PFSK-1 (cell line): ENCODE measurements at regions not wholly inside any gene's neighbourhood (a gene's known extent, or its start where the extent isn't known, plus 50 kb on each side); places are given as distances from the start of the nearest gene placed in this dataset.

Experiments used
- FOXP2 ChIP-seq: optimal IDR thresholded peaks from 2 replicates; pipeline ENCODE3; 2011; ENCODE audit warnings: borderline replicate concordance, control low read depth, inconsistent platforms; ENCODE audit not compliant: insufficient read depth; ENCODE audit errors: extremely low read length, extremely low read depth
- POLR2AphosphoS5 ChIP-seq: IDR thresholded peaks from 2 replicates; pipeline ENCODE4 v1.6.1; 2012; ENCODE audit warnings: low read depth, mild to moderate bottlenecking, control low read depth, low read length, moderate library complexity
- REST ChIP-seq, 2 experiments: IDR thresholded peaks; 2 replicates each; pipeline versions ENCODE4 v1.6.1 to v1.8.0; 2011 to 2012; ENCODE audit warnings: low read depth in 2 of 2, low read length in 2 of 2, control low read depth in 1 of 2, inconsistent platforms in 1 of 2, mild to moderate bottlenecking in 1 of 2, moderate library complexity in 1 of 2; ENCODE audit not compliant: insufficient read depth in 1 of 2
- SIN3A ChIP-seq: IDR thresholded peaks from 2 replicates; pipeline ENCODE4 v1.6.1; 2012; ENCODE audit warnings: mild to moderate bottlenecking, low read length, moderate library complexity, borderline replicate concordance; ENCODE audit not compliant: insufficient read depth
- TAF1 ChIP-seq: IDR thresholded peaks from 2 replicates; pipeline ENCODE4 v1.6.1; 2012; ENCODE audit warnings: low read length, control low read depth, borderline replicate concordance; ENCODE audit not compliant: insufficient read depth

- TF ChIP-seq REST (IDR thresholded peaks at IDR 0.05; ENCODE audit: insufficient read depth in 1 of 2, low read depth in 2 of 2, low read length in 2 of 2) (no peak), FOXP2 (no peak), SIN3A (no peak), POLR2AphosphoS5 (no peak), TAF1 (no peak)
Observed at GRCh38 chr20:54377992-54378773, 97.2 kb upstream of the DOK5 start.

GRCh38 chr20:54379893-54380584 lies 95.4 kb upstream of the DOK5 start:
- TF ChIP-seq SIN3A: no peak
- TF ChIP-seq FOXP2: no peak
- TF ChIP-seq POLR2AphosphoS5: no peak
- no peak for TF ChIP-seq REST (IDR thresholded peaks at IDR 0.05; ENCODE audit: insufficient read depth in 1 of 2, low read depth in 2 of 2, low read length in 2 of 2)
- no peak for TF ChIP-seq TAF1

- no peak for TF ChIP-seq REST (IDR thresholded peaks at IDR 0.05; ENCODE audit: insufficient read depth in 1 of 2, low read depth in 2 of 2, low read length in 2 of 2)
- TF ChIP-seq SIN3A: no peak
- no peak for TF ChIP-seq FOXP2
- TF ChIP-seq TAF1: no peak
- TF ChIP-seq POLR2AphosphoS5: no peak
Observed at GRCh38 chr20:54382419-54382818, 93.0 kb upstream of the DOK5 start.

- TF ChIP-seq REST (IDR thresholded peaks at IDR 0.05; ENCODE audit: insufficient read depth in 1 of 2, low read depth in 2 of 2, low read length in 2 of 2) (no peak), POLR2AphosphoS5 (no peak), TAF1 (no peak), FOXP2 (no peak), SIN3A (no peak)
Observed at GRCh38 chr20:54385746-54386145, 89.6 kb upstream of the DOK5 start.
